Esophagus muscularis mucosa (tissue), 4 donors: ENCODE measurements at regions not wholly inside any gene's neighbourhood (a gene's known extent, or its start where the extent isn't known, plus 50 kb on each side); places are given as distances from the start of the nearest gene placed in this dataset.
A peak's percentile ranks its signal among the peaks of the same experiment; 100 is the strongest.
"Not testable (repeated sequence)": the region's sequence is repeated elsewhere in the genome, so short reads cannot be mapped to it uniquely, and the experiment has no call there.

Experiments
- DNase-seq: peaks from one replicate; pipeline ENCODE4 v3.0.0-alpha.2; 2017; ENCODE audit errors: extremely low spot score
- H3K27ac ChIP-seq, 4 donors: fragments of 200-600 bp; sonication (generic); replicated peaks in 1 of 4; 1 replicate in 3 of 4; 2 replicates in 1 of 4; pipeline ENCODE4 v1.5.1; 2016 to 2019; ENCODE audit warnings: mild to moderate bottlenecking in 1 of 4
- H3K27me3 ChIP-seq, 4 donors: fragments of 200-600 bp; sonication (generic); one replicate each; pipeline versions ENCODE4 v1.5.1 to v1.6.0; 2016 to 2019
- H3K36me3 ChIP-seq, 4 donors: fragments of 200-600 bp; sonication (generic); one replicate each; pipeline ENCODE4 v1.5.1; 2016 to 2019
- H3K4me1 ChIP-seq, 4 donors: fragments of 200-600 bp; sonication (generic); one replicate each; pipeline ENCODE4 v1.5.1; 2016 to 2019
- H3K4me3 ChIP-seq, 4 donors: fragments of 200-600 bp; sonication (generic); 1 replicate in 2 of 4; 2 replicates in 2 of 4; pipeline ENCODE4 v1.5.1; 2016 to 2019; ENCODE audit warnings: mild to moderate bottlenecking in 4 of 4, moderate library complexity in 1 of 4
- H3K9me3 ChIP-seq, 4 donors: fragments of 200-600 bp; sonication (generic); 1 replicate in 3 of 4; 2 replicates in 1 of 4; pipeline ENCODE4 v1.5.1; 2016 to 2019
- EP300 ChIP-seq: sonication (generic); formaldehyde crosslinking; IDR thresholded peaks from one replicate; pipeline ENCODE4 v1.6.1; 2017; ENCODE audit warnings: antibody characterized with exemption
- POLR2A ChIP-seq: fragments of 450-650 bp; IDR thresholded peaks from one replicate; pipeline ENCODE4 v1.6.1; 2017; ENCODE audit warnings: antibody characterized with exemption, moderate library complexity, mild to moderate bottlenecking, low read depth
- POLR2AphosphoS5 ChIP-seq, 2 donors: sonication (generic); formaldehyde crosslinking; IDR thresholded peaks; one replicate each; pipeline ENCODE4 v1.6.1; 2017; ENCODE audit warnings: antibody characterized with exemption in 2 of 2
- WGBS: methylation state at CpG from one replicate; pipeline ENCODE4 v1.1.5; 2018; 5-methylcytosine and 5-hydroxymethylcytosine counted together
- intact Hi-C: fragments of 100-400 bp; cut with DNase I; formaldehyde crosslinking; loops from one replicate; pipeline ENCODE4 v1.15.1; 2023
- TF ChIP-seq, protein P1 (sequence below), 3 experiments: fragments of 200-600 bp in 2 of 3; fragments of 450-650 bp in 1 of 3; sonication (generic) in 2 of 3; IDR thresholded peaks; one replicate each; pipeline ENCODE4 v1.5.1; 2017 to 2019; ENCODE audit warnings: antibody characterized with exemption in 3 of 3, mild to moderate bottlenecking in 2 of 3, moderate library complexity in 1 of 3

DNA sequence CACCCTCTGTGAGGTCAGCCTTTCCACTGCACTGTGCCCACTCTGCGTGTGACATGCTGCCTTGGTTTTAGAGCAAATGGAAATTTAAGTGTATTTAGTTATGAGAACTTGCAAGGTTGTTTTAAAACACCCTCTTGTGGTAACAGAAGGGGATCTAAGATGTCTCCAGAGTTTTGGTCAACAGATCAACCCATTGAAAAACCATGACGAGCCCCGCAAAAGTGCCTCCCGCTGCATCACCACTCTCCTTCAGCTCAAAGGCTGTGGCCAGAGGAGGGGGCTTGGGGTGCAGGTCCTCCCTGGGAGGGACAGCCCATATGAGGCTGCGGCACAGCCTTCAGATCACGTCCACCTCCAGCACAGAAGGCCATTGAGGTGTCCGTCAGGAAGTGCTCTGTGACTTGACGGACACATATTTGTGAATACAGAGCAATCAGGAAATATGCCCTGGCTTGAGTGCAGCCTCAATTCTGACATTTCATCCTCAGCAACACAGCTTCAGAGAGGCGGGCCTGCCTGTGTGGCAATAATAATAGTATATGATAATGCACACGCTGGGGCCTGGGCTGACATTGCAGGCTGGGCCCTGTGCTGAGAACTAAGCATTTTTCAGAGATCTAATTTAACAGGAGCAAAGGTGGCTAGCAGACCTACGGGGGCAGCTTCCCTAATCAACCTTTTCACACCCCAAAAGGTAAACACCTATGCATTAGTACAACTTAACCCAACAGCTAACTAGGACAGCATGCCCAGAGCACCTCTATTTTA is 213.9 kb downstream of the ANAPC1 start:
- WGBS: 92% methylated on average over 11 of the region's 11 CpGs
- TF ChIP-seq EP300 (no peak), POLR2A (no peak), POLR2AphosphoS5 (IDR thresholded peaks at IDR 0.05) (no peak)
- TF ChIP-seq, protein P1, sequence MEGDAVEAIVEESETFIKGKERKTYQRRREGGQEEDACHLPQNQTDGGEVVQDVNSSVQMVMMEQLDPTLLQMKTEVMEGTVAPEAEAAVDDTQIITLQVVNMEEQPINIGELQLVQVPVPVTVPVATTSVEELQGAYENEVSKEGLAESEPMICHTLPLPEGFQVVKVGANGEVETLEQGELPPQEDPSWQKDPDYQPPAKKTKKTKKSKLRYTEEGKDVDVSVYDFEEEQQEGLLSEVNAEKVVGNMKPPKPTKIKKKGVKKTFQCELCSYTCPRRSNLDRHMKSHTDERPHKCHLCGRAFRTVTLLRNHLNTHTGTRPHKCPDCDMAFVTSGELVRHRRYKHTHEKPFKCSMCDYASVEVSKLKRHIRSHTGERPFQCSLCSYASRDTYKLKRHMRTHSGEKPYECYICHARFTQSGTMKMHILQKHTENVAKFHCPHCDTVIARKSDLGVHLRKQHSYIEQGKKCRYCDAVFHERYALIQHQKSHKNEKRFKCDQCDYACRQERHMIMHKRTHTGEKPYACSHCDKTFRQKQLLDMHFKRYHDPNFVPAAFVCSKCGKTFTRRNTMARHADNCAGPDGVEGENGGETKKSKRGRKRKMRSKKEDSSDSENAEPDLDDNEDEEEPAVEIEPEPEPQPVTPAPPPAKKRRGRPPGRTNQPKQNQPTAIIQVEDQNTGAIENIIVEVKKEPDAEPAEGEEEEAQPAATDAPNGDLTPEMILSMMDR (IDR thresholded peaks at IDR 0.05): no peak
- intact Hi-C loops: no loop called here
- Histone ChIP-seq H3K4me3 (no peak overlapping the region), H3K4me1 (peaks cover 0 to 21% (median 11%) of the 10 kb centered on the region in 4 donors), H3K9me3 (no peaks in the 10 kb centered on the region), H3K27ac (no peak overlapping the region), H3K36me3 (no peaks in the 10 kb centered on the region), H3K27me3 (no peaks in the 10 kb centered on the region)
- DNase-seq: peak; percentile 42

DNA sequence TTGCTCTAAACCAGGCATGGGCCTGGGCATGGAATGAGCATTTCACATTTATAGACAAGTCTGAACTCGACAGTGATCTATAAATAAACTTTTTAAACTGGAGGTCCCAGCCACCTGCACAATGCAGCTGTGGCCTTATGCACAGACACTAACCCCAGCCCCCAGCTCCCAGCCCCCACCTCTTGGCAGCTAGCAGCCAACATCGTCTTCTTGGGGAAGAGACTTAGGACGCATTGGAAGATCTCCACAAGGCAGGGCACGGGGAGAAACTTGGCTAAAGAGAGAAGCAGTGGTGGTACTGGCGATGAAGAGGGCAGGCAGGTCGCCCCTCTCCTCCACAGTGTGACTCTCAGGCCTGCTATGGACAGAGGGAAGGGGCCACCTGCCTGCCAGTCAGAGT is 213.2 kb downstream of the ANAPC1 start:
- peak; percentile 31 for DNase-seq
- no peaks in the 10 kb centered on the region for H3K9me3 ChIP-seq
- H3K4me3 ChIP-seq: no peak overlapping the region
- WGBS: 99% methylated on average over 6 of the region's 6 CpGs
- TF ChIP-seq, protein P1 (IDR thresholded peaks at IDR 0.05): no peak
- no peak for TF ChIP-seq EP300
- no peak for TF ChIP-seq POLR2A
- no peak for TF ChIP-seq POLR2AphosphoS5 (IDR thresholded peaks at IDR 0.05)
- H3K27ac ChIP-seq: no peak overlapping the region
- H3K4me1 ChIP-seq: peaks cover 0 to 21% (median 11%) of the 10 kb centered on the region in 4 donors
- intact Hi-C loops: no loop called here
- H3K36me3 ChIP-seq: no peaks in the 10 kb centered on the region
- H3K27me3 ChIP-seq: no peaks in the 10 kb centered on the region

DNA sequence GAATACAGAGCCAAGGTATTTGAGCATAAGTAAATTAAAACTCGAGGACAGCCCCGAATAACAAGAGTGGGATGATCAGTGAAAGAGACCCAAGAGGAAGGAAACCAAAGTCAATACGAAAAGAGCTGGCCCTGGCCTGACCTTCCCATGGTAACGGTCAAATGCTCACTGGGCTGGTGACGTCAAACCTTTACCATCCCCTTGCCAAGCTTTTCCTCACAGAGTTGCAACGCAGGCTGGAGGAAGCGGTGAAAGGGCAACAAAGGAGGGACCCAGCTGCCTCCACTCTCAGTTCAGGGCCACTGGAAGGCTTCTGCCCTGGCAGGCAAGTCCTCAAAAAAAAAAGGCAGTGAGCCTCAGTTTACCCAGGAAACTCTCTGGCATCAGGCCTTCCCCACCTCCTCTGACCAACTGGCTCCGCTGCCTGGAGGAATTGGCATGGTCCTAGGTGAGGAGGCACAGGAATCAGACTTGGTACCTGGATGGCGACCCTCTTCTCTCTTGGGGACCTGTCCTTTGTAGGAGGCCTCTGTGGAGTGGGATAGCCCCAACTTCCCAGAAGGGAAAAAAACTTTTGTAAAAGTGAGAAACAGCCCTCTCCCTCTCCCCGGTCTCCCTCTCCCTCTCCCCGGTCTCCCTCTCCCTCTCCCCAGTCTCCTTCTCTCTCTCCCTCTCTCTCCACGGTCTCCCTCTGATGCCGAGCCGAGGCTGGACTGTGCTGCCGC is 212.4 kb downstream of the ANAPC1 start:
- intact Hi-C loops: no loop called here
- H3K27ac ChIP-seq: peak overlapping the region in 1 of 4 donors; percentile 27
- H3K4me3 ChIP-seq: no peak overlapping the region
- DNase-seq: peak; percentile 70
- no peaks in the 10 kb centered on the region for H3K9me3 ChIP-seq
- 80% methylated on average over 15 of the region's 15 CpGs for WGBS
- TF ChIP-seq POLR2AphosphoS5 (IDR thresholded peaks at IDR 0.05): peak; percentile 19 to 21
- TF ChIP-seq, protein P1 (IDR thresholded peaks at IDR 0.05): no peak
- peaks cover 0 to 21% (median 11%) of the 10 kb centered on the region in 4 donors for H3K4me1 ChIP-seq
- H3K36me3 ChIP-seq: no peaks in the 10 kb centered on the region
- no peaks in the 10 kb centered on the region for H3K27me3 ChIP-seq

DNA sequence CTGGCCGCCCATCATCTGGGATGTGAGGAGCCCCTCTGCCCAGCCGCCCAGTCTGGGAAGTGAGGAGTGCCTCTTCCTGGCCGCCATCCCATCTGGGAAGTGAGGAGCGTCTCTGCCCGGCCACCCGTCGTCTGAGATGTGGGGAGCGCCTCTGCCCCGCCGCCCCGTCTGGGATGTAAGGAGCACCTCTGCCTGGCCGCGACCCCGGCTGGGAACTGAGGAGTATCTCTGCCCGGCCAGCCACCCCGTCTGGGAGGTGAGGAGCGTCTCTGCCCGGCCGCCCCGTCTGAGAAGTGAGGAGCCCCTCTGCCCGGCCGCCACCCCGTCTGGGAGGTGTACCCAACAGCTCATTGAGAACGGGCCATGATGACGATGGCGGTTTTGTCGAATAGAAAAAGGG is 211.4 kb downstream of the ANAPC1 start:
- DNase-seq, H3K4me3 ChIP-seq, H3K36me3 ChIP-seq, H3K27ac ChIP-seq, intact Hi-C loops, H3K27me3 ChIP-seq, H3K9me3 ChIP-seq: not testable (repeated sequence)
- WGBS: 97% methylated on average over 21 of the region's 27 CpGs
- peaks cover 0 to 21% (median 11%) of the 10 kb centered on the region in 4 donors for H3K4me1 ChIP-seq

DNA sequence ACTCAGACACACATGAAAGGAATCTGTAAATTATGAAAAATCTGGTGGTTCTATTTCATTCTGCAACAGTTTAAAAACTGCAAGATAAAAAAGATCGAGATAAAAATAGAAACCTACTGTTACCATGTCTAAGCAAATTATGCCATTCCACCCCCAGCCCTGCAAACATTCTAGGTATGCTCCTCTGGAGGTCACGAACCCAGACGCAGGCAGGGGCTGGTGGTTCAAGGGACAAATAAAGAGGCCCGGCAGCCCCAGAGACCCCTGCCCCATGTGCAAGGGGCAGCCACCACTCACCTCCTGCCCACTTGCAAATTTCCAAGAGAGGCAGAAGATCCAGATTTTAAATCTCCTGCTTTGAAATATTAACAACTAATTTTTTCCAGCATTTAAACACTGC is 210.5 kb downstream of the ANAPC1 start:
- WGBS: 43% methylated on average over 4 of the region's 4 CpGs
- intact Hi-C loops: no loop called here
- TF ChIP-seq EP300 (no peak), POLR2AphosphoS5 (IDR thresholded peaks at IDR 0.05) (no peak), POLR2A (no peak)
- TF ChIP-seq, protein P1 (IDR thresholded peaks at IDR 0.05): no peak

More for the DNA sequence above, 210.5 kb downstream of the ANAPC1 start:
- no peak for DNase-seq
- no peaks in the 10 kb centered on the region for H3K9me3 ChIP-seq
- H3K36me3 ChIP-seq: no peaks in the 10 kb centered on the region
- H3K4me1 ChIP-seq: peaks cover 0 to 21% (median 11%) of the 10 kb centered on the region in 4 donors
- H3K4me3 ChIP-seq: no peak overlapping the region
- no peaks in the 10 kb centered on the region for H3K27me3 ChIP-seq
- H3K27ac ChIP-seq: no peak overlapping the region
